HUES48 (cell line): ENCODE measurements at regions not wholly inside any gene's neighbourhood (a gene's known extent, or its start where the extent isn't known, plus 50 kb on each side); places are given as distances from the start of the nearest gene placed in this dataset.

Experiments used
- H3K27ac ChIP-seq: one replicate; pipeline ENCODE4 v1.7.0; 2013; ENCODE audit warnings: low read depth, low read length, inconsistent platforms
- H3K27me3 ChIP-seq: 2 replicates; pipeline ENCODE4 v1.6.1; 2013; ENCODE audit warnings: mild to moderate bottlenecking, low read length; ENCODE audit not compliant: control insufficient read depth, insufficient read depth
- H3K36me3 ChIP-seq: 2 replicates; pipeline ENCODE4 v1.6.1; 2013; ENCODE audit warnings: low read length; ENCODE audit not compliant: control insufficient read depth, insufficient read depth
- H3K4me1 ChIP-seq: 2 replicates; pipeline ENCODE4 v1.6.1; 2013; ENCODE audit warnings: mild to moderate bottlenecking, low read length; ENCODE audit not compliant: control insufficient read depth, insufficient read depth
- H3K4me3 ChIP-seq: 2 replicates; pipeline ENCODE4 v1.5.1; 2013; ENCODE audit warnings: mild to moderate bottlenecking, low read depth, low read length
- H3K9ac ChIP-seq: 2 replicates; pipeline ENCODE4 v1.6.1; 2013; ENCODE audit warnings: mild to moderate bottlenecking, low read depth, low read length, moderate library complexity
- H3K9me3 ChIP-seq: 2 replicates; pipeline ENCODE4 v1.6.1; 2013; ENCODE audit warnings: low read length; ENCODE audit not compliant: control insufficient read depth, insufficient read depth

DNA sequence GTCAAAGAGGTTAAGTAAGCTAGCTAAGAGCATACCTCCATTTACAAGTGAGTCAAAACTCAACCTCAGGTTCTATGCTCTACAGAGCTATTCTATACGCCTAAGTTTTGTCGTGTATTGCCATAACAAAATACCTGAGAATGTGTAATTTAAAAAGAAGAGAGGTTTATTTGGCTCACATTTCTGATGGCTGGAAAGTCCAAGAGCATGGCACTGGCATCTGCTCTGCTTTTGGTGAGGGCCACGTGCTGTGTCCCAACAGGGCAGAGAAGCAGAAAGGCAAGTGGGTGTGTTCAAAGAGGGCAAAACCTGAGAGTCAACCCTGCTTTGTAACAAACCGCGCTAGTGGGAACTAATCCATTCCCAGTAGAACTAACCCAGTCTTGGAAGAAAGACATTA lies 60.9 kb upstream of the POU2F1 start:
- no peak overlapping the region for H3K4me3 ChIP-seq
- peaks cover 42% of the 10 kb centered on the region for H3K4me1 ChIP-seq

DNA sequence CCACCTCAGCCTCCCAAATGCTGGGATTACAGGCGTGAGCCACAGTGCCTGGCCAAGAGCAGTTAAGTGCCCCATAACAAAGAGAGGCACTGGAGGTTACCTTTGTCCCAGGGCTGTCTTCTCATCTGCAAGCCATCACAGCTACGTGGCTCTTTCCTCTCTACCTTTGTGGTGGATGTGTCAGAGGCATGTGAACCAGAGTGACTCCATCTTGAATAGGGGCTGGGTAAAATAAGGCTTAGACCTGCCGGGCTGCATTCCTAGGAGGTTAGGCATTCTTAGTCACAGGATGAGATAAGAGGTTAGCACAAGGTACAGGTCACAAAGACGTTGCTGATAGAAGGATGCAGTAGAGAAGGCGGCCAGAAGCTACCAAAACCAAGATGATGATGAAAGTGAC lies 59.4 kb upstream of the POU2F1 start:
- Histone ChIP-seq H3K27ac (no peak overlapping the region), H3K4me3 (no peak overlapping the region), H3K4me1 (peaks cover 57% of the 10 kb centered on the region), H3K36me3 (no peaks in the 10 kb centered on the region), H3K9ac (no peak overlapping the region), H3K27me3 (no peaks in the 10 kb centered on the region), H3K9me3 (no peaks in the 10 kb centered on the region; the same call in 1 of the 2 replicates)

More for the DNA sequence above, 60.9 kb upstream of the POU2F1 start:
- H3K27ac ChIP-seq: no peak overlapping the region
- no peaks in the 10 kb centered on the region; the same call in 1 of the 2 replicates for H3K9me3 ChIP-seq
- H3K9ac ChIP-seq: no peak overlapping the region
- H3K27me3 ChIP-seq: no peaks in the 10 kb centered on the region
- no peaks in the 10 kb centered on the region for H3K36me3 ChIP-seq

GRCh38 chr1:167161762-167162161 lies 58.9 kb upstream of the POU2F1 start:
- Histone ChIP-seq H3K36me3 (no peaks in the 10 kb centered on the region), H3K4me1 (peaks cover 62% of the 10 kb centered on the region), H3K9ac (no peak overlapping the region), H3K27ac (no peak overlapping the region), H3K9me3 (no peaks in the 10 kb centered on the region; the same call in 1 of the 2 replicates), H3K4me3 (no peak overlapping the region), H3K27me3 (no peaks in the 10 kb centered on the region)

DNA sequence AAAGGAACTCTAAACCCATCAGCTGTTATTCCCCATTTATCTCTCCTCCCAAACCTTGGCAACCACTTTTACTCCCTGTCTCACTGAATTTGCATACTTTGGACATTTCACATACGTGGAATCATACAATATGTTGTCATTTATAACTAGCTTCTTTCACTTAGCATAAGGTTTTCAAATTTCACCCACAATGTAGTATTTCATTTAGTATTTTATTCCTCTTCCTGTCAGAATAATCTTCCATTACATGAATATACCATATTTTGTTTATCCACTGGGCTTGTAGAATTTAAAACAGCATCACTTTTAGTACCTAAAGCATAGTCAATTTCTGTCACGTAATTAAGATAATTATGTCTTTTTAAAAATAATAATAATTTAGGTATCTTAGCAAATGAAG lies 55.5 kb upstream of the POU2F1 start:
- 0 out of 2 replicates have a peak overlapping the region, but pooled peaks have one; percentile 47 for H3K9ac ChIP-seq
- H3K4me1 ChIP-seq: peaks cover 44% of the 10 kb centered on the region
- peak overlapping the region; percentile 93 for H3K27ac ChIP-seq
- no peaks in the 10 kb centered on the region; the same call in 1 of the 2 replicates for H3K9me3 ChIP-seq
- H3K4me3 ChIP-seq: peak overlapping the region; percentile 47; the same call in 1 of the 2 replicates
- H3K36me3 ChIP-seq: no peaks in the 10 kb centered on the region
- H3K27me3 ChIP-seq: no peaks in the 10 kb centered on the region

DNA sequence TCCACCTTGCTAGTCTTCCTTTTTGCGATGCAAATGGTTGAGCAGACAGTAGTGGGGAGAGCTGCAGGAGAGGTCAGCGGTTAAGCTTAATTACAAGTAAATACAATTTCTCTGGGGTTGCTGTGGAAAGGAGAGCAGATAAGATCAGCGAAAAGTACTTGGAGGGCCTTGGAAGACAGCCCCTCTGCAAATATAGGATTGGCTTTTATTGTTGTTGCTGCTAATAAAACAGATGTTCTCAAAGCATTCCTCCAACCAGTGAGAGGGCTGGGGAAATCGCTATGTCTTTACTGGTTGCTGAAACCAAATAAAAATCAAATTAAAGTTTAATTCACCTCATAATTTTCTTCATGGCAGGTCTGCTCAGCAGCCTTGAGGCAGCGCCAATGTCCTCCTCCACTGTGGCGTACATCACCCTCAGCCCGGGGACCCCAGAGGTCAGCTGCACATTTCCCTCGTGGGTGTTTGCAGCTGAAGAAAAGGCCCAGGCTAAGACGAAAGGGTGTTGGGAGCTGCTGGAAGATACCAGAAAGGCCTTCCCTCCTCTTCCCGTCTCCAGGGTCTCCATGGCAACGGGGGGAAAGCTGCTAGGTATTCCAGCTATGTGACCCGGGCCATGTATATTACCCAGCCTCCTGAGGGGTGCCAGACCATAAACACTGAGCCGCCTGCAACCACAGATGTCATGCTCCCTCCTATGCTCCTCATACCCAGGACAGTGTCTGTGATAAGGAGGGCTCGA lies 54.6 kb upstream of the POU2F1 start:
- no peaks in the 10 kb centered on the region for H3K9me3 ChIP-seq
- H3K4me3 ChIP-seq: peak overlapping the region; percentile 47; the same call in 1 of the 2 replicates
- no peaks in the 10 kb centered on the region for H3K27me3 ChIP-seq
- H3K27ac ChIP-seq: peak overlapping the region; percentile 93
- peak overlapping the region; percentile 47; the same call in 1 of the 2 replicates for H3K9ac ChIP-seq
- no peaks in the 10 kb centered on the region for H3K36me3 ChIP-seq
- H3K4me1 ChIP-seq: peaks cover 44% of the 10 kb centered on the region

DNA sequence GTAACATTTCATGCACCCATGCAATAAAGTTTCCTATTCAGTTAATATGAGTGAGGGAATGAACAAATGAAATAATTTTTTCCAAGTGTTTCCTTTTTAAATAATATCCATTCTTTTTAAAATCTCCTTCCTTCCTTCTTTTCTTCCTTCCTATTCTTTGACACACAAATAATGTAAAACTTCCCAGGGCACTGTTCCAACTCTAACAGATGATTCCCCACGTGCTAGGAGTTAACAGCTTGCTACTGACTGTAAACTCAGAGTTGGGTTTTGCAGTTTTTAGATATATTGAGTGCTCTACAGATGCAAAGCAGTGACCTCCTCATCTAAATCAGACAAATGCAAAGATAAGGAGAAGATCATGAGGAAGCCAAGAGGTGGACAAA lies 54.0 kb upstream of the POU2F1 start:
- Histone ChIP-seq H3K9ac (no peak overlapping the region), H3K9me3 (no peaks in the 10 kb centered on the region), H3K4me1 (peaks cover 44% of the 10 kb centered on the region), H3K27me3 (no peaks in the 10 kb centered on the region), H3K36me3 (no peaks in the 10 kb centered on the region), H3K27ac (peak overlapping the region; percentile 93), H3K4me3 (no peak overlapping the region)

DNA sequence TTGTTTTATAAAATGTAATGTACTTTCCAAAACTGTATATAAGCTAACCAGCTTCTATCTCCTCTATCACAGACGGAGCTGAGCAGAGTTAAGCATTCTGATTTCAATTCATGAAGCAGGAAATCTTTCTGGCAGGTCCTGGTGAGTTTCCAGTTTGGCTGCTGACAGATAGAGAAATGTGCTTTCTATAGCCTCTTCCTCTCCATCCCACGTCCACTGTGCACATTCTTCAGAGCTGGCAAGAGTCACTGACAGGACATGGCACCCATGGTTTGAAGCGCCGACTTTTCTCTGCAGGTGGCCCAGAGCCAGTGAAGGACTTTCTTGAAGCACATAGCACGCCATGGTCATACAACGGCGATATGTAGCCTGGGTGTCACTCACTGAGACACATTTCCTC lies 52.3 kb upstream of the POU2F1 start:
- no peaks in the 10 kb centered on the region for H3K36me3 ChIP-seq
- no peaks in the 10 kb centered on the region for H3K27me3 ChIP-seq
- H3K4me3 ChIP-seq: no peak overlapping the region
- peaks cover 31% of the 10 kb centered on the region for H3K4me1 ChIP-seq
- no peaks in the 10 kb centered on the region for H3K9me3 ChIP-seq
- H3K9ac ChIP-seq: no peak overlapping the region
- H3K27ac ChIP-seq: no peak overlapping the region

DNA sequence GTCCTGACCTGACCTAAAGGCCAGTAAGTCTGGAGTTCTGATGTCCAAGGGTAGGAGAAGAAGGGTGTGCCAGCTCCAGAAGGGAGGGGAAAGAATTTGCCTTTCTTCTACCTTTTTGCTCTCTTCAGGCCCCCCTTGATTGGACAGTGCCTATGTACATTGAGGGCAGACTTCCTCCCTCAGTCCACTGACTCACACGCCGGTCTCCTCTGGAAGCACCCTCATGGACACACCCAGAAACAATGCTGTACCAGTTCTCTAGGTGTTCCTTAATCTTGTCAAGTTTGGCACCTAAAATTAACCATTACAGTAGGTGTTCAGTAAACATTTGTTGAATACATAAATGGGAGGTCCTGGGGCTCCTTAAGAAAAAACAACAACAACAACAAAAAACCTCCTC lies 51.0 kb upstream of the POU2F1 start:
- H3K27me3 ChIP-seq: no peaks in the 10 kb centered on the region
- no peak overlapping the region for H3K4me3 ChIP-seq
- no peaks in the 10 kb centered on the region for H3K9me3 ChIP-seq
- no peaks in the 10 kb centered on the region for H3K36me3 ChIP-seq
- H3K9ac ChIP-seq: no peak overlapping the region
- no peak overlapping the region for H3K27ac ChIP-seq
- H3K4me1 ChIP-seq: peaks cover 35% of the 10 kb centered on the region
